Adipocyte (in vitro differentiated cells): ENCODE measurements at regions not wholly inside any gene's neighbourhood (a gene's known extent, or its start where the extent isn't known, plus 50 kb on each side); places are given as distances from the start of the nearest gene placed in this dataset.

Experiments
- DNase-seq: peaks from one replicate; pipeline ENCODE4 v3.0.0-alpha.2; 2015; ENCODE audit warnings: low read depth
- H3K27me3 ChIP-seq: replicated peaks from 2 replicates; pipeline ENCODE4 v1.7.0; 2013; ENCODE audit warnings: mild to moderate bottlenecking, low read length, moderate library complexity; ENCODE audit not compliant: control insufficient read depth, insufficient read depth
- H3K36me3 ChIP-seq: 2 replicates; pipeline ENCODE4 v1.7.0; 2013; ENCODE audit warnings: low read length, mild to moderate bottlenecking, moderate library complexity; ENCODE audit not compliant: control insufficient read depth, insufficient read depth, severe bottlenecking
- H3K4me1 ChIP-seq: 2 replicates; pipeline ENCODE4 v1.7.0; 2013; ENCODE audit warnings: mild to moderate bottlenecking, low read length, moderate library complexity; ENCODE audit not compliant: control insufficient read depth, insufficient read depth
- H3K4me3 ChIP-seq: 2 replicates; pipeline ENCODE4 v1.7.0; 2013; ENCODE audit warnings: mild to moderate bottlenecking, low read length, moderate library complexity
- H3K9ac ChIP-seq: 2 replicates; pipeline ENCODE4 v1.7.0; 2013; ENCODE audit warnings: mild to moderate bottlenecking, low read length, moderate library complexity
- H3K9me3 ChIP-seq: 2 replicates; pipeline ENCODE4 v1.7.0; 2013; ENCODE audit warnings: mild to moderate bottlenecking, low read length, moderate library complexity; ENCODE audit not compliant: control insufficient read depth

GRCh38 chr11:90803831-90804230 lies 581.0 kb upstream of the CHORDC1 start:
- H3K36me3 ChIP-seq = no peaks in the 10 kb centered on the region
- no peak overlapping the region for H3K4me3 ChIP-seq
- H3K27me3 ChIP-seq = no peaks in the 10 kb centered on the region
- no peaks in the 10 kb centered on the region for H3K4me1 ChIP-seq
- no peak for DNase-seq
- H3K9me3 ChIP-seq = no peaks in the 10 kb centered on the region
- H3K9ac ChIP-seq = no peak overlapping the region

- H3K9me3 ChIP-seq = no peaks in the 10 kb centered on the region
- H3K36me3 ChIP-seq = no peaks in the 10 kb centered on the region
- DNase-seq = no peak
- no peak overlapping the region for H3K4me3 ChIP-seq
- no peaks in the 10 kb centered on the region for H3K27me3 ChIP-seq
- H3K4me1 ChIP-seq = no peaks in the 10 kb centered on the region
- H3K9ac ChIP-seq = no peak overlapping the region
Observed at GRCh38 chr11:90803366-90803765, 580.5 kb upstream of the CHORDC1 start.

- H3K4me1 ChIP-seq = no peaks in the 10 kb centered on the region
- H3K4me3 ChIP-seq = no peak overlapping the region
- H3K9ac ChIP-seq = no peak overlapping the region
- H3K9me3 ChIP-seq = no peaks in the 10 kb centered on the region
- no peak for DNase-seq
- H3K36me3 ChIP-seq = no peaks in the 10 kb centered on the region
- no peaks in the 10 kb centered on the region for H3K27me3 ChIP-seq
Observed at GRCh38 chr11:90798769-90799168, 575.9 kb upstream of the CHORDC1 start.

- Histone ChIP-seq H3K4me3 (no peak overlapping the region), H3K36me3 (no peaks in the 10 kb centered on the region), H3K27me3 (no peaks in the 10 kb centered on the region), H3K9ac (no peak overlapping the region), H3K4me1 (no peaks in the 10 kb centered on the region), H3K9me3 (no peaks in the 10 kb centered on the region)
- no peak for DNase-seq
Observed at GRCh38 chr11:90795746-90796145, 572.9 kb upstream of the CHORDC1 start.

- H3K4me3 ChIP-seq = no peak overlapping the region
- H3K9ac ChIP-seq = no peak overlapping the region
- H3K36me3 ChIP-seq = no peaks in the 10 kb centered on the region
- peaks cover 16% of the 10 kb centered on the region for H3K9me3 ChIP-seq
- H3K4me1 ChIP-seq = no peaks in the 10 kb centered on the region
- DNase-seq = no peak
- H3K27me3 ChIP-seq = no peaks in the 10 kb centered on the region
Observed at GRCh38 chr11:90788961-90789360, 566.1 kb upstream of the CHORDC1 start.

- no peaks in the 10 kb centered on the region for H3K36me3 ChIP-seq
- no peaks in the 10 kb centered on the region for H3K4me1 ChIP-seq
- no peak for DNase-seq
- no peak overlapping the region for H3K9ac ChIP-seq
- peaks cover 12% of the 10 kb centered on the region for H3K9me3 ChIP-seq
- H3K27me3 ChIP-seq = no peaks in the 10 kb centered on the region
- no peak overlapping the region for H3K4me3 ChIP-seq
Observed at GRCh38 chr11:90784241-90784814, 561.5 kb upstream of the CHORDC1 start.

- Histone ChIP-seq H3K36me3 (no peaks in the 10 kb centered on the region), H3K4me3 (no peak overlapping the region), H3K9ac (no peak overlapping the region), H3K4me1 (no peaks in the 10 kb centered on the region), H3K27me3 (no peaks in the 10 kb centered on the region), H3K9me3 (peaks cover 4% of the 10 kb centered on the region)
- DNase-seq = no peak
Observed at GRCh38 chr11:90783111-90783510, 560.3 kb upstream of the CHORDC1 start.

GRCh38 chr11:90779098-90779497 lies 556.2 kb upstream of the CHORDC1 start:
- no peaks in the 10 kb centered on the region for H3K36me3 ChIP-seq
- no peaks in the 10 kb centered on the region for H3K27me3 ChIP-seq
- no peak overlapping the region for H3K9ac ChIP-seq
- no peaks in the 10 kb centered on the region for H3K9me3 ChIP-seq
- no peak for DNase-seq
- no peaks in the 10 kb centered on the region for H3K4me1 ChIP-seq
- no peak overlapping the region for H3K4me3 ChIP-seq

- no peak overlapping the region for H3K9ac ChIP-seq
- H3K27me3 ChIP-seq = no peaks in the 10 kb centered on the region
Observed at GRCh38 chr11:90775567-90776165, 552.8 kb upstream of the CHORDC1 start.

GRCh38 chr11:90774727-90775566 lies 552.1 kb upstream of the CHORDC1 start:
- DNase-seq = no peak
- H3K9me3 ChIP-seq = no peaks in the 10 kb centered on the region

More at GRCh38 chr11:90775567-90776165, 552.8 kb upstream of the CHORDC1 start:
- no peaks in the 10 kb centered on the region for H3K9me3 ChIP-seq
- no peak for DNase-seq
- H3K4me3 ChIP-seq = no peak overlapping the region
- no peaks in the 10 kb centered on the region for H3K4me1 ChIP-seq
- no peaks in the 10 kb centered on the region for H3K36me3 ChIP-seq

GRCh38 chr11:90770007-90770406 lies 547.2 kb upstream of the CHORDC1 start:
- H3K4me3 ChIP-seq = no peak overlapping the region
- DNase-seq = no peak
- no peaks in the 10 kb centered on the region for H3K9me3 ChIP-seq
- no peak overlapping the region for H3K9ac ChIP-seq
- no peaks in the 10 kb centered on the region for H3K4me1 ChIP-seq
- H3K27me3 ChIP-seq = no peaks in the 10 kb centered on the region
- no peaks in the 10 kb centered on the region for H3K36me3 ChIP-seq

More at GRCh38 chr11:90774727-90775566, 552.1 kb upstream of the CHORDC1 start:
- Histone ChIP-seq H3K27me3 (no peaks in the 10 kb centered on the region), H3K9ac (no peak overlapping the region), H3K36me3 (no peaks in the 10 kb centered on the region), H3K4me3 (no peak overlapping the region), H3K4me1 (no peaks in the 10 kb centered on the region)
